ENCODE measurements at regions not wholly inside any gene's neighbourhood (a gene's known extent, or its start where the extent isn't known, plus 50 kb on each side); places are given as distances from the start of the nearest gene placed in this dataset.

DNA sequence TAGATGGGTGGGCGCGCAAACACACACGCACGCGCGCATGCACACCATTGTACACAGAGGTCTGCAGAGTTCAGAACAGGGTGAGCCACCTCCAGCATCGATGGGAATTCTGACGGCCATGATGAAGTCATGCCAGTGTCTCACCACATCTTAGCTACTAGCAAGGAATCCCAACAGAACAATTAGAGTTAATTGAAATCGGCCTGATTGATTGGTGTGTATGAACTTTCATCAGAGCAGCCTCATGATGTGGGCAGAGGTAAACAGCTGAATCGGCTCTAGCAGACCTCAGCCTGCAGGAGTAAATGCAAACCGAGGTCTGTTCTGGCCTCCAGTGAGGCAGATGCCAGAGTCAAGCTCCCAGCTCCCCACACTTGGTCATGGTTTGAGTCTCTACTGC lies 200.6 kb downstream of the CBLN1 start:
- DNase-seq (ENCODE audit: low read depth in 2 of 2), result no peak

DNA sequence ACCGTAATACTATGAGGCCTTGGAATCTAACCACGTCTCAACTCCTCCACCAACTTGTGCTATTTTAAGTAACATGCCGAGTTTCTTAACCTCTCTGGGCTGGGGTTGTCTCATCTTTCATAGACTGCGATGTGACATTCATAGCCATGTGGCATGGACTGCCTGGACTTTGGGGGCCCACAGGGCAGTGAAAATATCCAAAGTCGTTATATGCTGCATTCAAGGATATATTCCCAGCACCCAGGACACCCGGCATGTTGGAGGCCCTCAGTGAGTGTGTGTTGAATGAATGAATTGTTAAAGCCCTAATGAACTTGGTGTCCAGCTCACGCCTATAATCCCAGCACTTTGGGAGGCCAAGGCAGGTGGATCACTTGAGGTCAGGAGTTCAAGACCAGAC lies 203.1 kb downstream of the CBLN1 start:
- DNase-seq (ENCODE audit: low read depth in 2 of 2), result no peak

DNA sequence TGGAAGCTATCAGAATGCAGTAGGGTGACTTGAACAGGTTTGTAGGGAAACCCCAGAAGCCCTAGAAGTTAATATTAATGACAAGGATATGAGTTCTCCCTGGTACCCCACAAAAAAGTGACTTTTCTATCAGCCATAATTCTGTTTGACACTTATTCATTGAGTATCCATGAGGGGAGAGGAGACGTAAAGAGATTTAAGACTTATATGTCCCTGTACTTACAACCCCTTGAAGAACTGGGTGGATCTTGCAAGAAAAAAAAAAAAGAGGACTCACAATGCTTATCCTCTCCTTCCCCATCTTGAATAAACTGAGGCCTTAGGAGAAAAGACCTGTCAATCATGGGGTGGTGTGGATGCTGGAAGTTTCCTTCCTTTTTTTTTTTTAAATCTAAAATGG lies 203.5 kb downstream of the CBLN1 start:
- DNase-seq (ENCODE audit: low read depth in 2 of 2), result no peak

DNA sequence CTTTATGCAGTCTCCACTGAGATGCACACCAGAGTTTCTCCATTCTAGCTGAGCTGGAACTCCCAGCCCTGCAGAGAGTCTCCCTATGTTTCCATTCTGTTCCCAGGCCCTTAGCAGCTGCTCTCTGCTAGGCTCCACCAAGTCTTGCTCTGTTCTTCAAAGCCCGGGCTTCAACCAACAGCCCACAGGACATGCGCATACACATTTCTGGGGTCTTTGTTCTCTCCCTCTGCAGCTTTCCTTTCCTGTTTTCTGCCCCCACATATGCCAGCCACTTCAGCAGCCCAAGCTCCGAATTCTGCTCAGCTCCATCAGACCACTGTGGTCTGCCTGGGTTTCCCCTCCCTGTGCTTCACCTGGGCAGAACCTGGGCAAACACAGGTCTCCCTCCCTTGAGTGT lies 205.9 kb downstream of the CBLN1 start:
- DNase-seq (ENCODE audit: low read depth in 2 of 2), result no peak

DNA sequence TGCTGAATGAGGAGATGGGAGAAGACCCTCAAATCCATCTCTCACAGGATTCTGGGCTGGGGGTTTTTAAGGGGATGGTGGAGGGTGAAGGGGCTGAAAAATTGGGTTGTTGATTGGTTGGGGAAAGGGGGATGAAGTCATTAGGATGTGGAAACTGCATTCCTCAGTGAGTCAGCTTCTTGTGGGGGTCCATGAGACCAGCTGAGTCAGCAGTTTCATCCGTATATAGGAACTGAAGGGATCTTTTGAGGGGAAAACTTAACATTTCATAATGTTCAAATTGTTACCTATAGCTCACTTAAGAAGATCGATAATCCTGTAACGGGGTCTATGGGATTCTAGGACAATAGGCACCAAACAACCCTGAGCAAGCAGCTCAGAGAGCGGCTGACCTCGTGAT lies 213.4 kb downstream of the CBLN1 start:
- DNase-seq (ENCODE audit: low read depth in 2 of 2), result no peak

DNA sequence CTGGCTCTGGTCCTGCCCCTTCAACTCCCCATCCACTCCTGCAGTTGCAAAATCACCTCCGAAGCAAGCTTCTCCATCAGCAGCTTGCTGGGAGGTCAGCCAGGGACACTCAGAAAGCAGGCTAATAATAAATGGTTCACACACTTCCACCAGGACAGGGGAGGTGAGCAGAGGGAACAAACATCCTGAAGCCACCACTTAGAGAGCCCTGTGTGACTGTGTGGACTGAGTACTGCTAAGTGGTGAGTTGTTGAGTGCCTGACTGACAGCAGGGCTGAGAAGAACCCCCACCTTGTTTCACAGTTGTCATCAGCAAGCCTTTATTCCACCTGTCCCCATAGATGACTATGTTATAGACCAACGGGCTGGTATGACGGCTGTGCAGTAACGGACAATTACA lies 213.9 kb downstream of the CBLN1 start:
- DNase-seq (ENCODE audit: low read depth in 2 of 2), result no peak

DNA sequence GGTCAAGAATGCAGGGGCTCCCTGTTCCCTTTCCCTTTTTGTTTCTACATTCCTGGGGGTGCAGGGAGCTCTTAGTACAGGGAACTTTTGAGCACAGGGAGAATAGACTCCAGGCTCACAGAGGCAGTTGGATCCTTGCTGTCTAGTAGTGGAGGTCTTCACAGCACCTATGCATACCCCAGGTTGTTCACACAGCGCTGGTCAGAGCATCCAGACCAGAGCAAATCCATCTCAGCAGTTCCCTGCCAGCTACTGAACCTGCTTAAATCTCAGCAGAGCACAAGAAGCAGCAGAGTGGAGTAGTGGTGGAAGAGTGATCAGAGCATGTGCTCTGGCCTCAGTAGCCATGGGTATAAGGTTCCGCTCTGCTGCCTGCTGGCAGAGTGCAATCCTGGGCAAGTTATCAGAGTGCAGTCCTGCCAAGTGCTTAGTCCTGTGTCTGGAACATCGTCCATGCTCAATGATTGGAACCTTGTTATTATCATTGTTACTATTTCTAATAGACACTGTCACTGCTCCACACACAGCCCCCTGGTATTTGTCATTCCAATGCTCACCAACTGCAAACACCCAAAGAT lies 220.4 kb downstream of the CBLN1 start:
- no peak for DNase-seq (ENCODE audit: low read depth in 2 of 2)

DNA sequence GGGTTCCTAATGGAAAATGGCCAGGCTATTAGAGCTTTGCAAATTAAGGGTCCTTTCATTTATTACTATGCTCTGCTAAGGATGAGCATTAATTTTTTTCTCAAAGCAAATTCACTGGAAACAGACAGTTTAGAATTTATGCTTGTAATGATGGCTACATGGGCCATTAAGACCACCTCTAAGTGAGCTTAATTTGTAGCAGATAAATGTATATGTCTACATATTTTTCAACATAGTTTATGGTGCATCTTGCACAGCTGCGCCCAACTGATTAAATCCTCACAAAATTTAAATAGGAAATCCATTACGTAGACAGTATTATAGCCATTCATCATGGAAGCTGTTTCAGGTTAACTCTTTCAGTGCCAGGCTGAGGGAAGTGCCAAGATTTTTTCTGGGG lies 220.9 kb downstream of the CBLN1 start:
- no peak for DNase-seq (ENCODE audit: low read depth in 2 of 2)

DNA sequence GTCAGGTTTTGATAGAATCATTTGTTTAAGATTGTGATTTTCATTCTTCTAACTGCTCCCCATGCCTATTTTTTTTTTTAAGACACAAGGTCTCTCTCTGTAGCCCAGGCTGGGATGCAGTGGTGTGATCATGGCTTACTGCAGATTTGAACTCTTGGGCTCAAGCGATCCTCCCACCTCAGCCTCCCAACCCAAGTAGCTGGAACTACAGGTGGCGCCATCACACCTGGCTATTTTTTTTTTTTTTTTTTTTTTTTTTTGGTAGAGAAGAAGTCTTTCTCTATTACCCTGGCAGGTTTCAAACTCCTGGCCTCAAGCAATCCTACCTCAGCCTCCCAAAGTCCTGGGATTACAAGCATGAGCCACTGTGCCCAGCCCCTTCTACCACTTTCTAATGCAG lies 223.3 kb downstream of the CBLN1 start:
- DNase-seq (ENCODE audit: low read depth in 2 of 2), result no peak

DNA sequence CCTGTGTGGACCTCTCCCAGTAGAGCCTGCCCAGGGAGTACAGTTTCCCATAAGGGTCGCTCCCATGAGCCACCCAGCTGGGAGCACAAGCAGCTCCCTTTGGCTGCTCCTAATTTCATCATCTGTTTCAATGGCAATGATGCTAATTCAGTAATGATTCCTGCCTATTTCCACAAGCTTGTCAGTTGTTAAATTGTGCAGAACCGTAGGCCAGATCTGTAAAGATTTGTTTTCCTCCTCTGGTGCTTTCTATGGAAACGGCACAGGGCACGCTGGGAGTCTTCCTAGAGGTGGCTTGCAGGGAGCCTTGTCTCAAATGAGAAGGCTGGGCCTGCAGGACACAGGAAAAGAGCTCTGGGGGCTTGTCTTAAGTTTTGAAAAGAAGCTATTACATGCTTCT lies 223.7 kb downstream of the CBLN1 start:
- no peak for DNase-seq (ENCODE audit: low read depth in 2 of 2)

DNA sequence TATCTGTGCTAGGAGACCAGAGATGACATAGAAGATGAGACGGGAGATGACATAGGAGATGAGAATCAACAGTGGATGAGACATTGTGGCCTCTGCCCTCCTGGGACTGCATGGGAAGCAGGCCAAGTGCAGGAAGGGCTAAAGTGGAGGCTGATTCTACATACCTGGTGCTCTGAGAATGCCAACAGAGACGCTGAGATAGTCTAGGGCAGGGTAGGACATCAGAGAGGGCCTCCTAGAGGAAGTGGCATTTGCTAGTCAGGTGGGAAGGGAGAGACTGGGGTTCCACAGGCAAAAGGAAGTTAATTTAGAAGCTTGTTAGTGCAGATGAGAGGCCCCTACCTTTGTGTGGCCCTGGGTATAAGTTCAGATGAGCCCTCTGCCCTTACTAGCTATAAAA lies 224.2 kb downstream of the CBLN1 start:
- no peak for DNase-seq (ENCODE audit: low read depth in 2 of 2)

DNA sequence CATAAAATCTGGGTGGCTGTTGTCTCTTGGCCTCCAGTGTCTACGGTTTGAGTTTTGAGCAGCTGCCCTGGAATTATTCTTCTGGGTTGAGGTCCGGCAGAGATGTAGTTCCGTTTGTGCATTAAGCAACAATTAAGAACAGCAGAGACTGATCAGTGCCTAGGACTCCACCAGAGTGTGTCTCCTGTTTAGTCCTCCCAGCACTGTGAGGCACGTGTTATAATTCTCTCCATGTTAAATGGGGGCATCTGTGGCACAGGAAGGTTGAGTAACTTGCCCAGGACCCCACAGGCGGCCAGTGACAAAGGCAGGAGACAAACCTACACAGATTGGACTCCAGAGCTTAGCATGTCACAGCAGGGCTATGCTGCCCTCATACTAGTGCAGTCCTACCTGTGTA lies 225.1 kb downstream of the CBLN1 start:
- DNase-seq (ENCODE audit: low read depth in 2 of 2), result no peak

DNA sequence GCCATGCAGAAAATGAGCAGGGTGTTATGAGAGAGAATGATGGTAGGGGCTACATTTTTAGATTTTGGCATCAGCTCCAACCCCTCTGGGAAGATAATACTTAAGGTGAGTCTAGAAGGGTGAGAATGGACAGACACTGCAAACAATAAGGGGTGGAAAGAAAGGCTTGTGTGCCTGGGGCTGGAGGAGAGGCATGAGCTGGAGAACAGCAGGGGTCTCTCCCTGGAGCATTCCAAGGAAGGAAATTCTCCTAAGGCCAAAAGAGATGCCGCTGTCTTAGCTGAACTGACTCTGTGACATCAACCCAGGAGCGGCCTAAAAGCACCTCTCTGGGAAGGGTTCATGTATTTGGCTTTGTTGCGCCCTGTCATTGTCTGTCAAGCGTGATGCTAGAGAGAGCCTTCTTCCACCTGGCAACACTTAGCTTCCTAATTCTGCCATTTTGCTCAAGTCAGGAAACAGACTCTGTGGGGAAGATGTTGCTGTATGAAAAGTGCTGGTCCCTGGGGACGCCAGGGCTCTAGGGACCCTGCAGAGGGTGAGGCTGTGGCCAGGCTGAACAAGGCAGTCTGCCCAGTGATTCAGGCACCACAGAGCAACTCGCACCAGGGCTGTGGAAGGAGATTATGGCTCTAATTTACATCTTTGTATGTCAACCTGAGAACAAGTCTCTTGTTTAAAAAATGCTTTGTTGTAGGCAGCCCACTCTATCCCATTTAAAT lies 225.7 kb downstream of the CBLN1 start:
- DNase-seq (ENCODE audit: low read depth in 2 of 2), result no peak

DNA sequence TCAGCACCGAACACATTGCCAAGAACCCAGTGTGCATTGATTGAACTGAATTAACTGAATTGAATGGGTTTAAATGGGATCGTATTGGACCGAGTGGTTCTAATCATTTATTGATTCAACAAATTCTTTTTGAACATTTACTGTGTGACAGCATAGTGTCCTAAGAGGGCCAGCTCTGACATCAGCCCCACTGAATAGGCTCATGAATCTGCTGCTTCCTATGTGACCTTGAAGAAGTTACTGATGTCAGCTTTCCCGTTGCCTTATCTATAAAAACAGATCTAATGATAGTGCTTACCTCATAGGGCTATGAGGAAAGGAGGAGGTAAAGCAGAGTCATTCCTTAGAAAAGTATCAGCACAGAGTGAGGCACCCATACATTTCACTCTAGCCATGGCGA lies 226.3 kb downstream of the CBLN1 start:
- DNase-seq (ENCODE audit: low read depth in 2 of 2), result no peak

DNA sequence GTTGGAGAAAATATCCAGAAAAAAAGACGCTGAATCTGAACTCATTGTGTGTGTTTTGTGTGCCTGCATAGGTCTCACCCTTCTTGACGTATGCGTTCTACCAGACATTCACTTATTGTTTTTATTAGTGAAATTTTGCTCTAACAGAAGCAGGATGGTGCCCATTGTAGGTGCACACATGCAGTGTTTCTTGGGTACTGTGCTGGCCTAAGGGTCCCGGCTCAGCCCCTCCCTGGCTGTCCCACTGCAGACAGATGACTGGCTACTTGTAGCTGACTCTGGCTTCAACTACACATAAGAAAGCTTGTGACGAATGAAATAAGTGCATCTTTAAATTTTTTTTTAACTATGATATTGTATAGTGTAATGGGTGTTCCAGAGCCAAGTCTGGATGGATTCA lies 227.0 kb downstream of the CBLN1 start:
- DNase-seq (ENCODE audit: low read depth in 2 of 2), result no peak

DNA sequence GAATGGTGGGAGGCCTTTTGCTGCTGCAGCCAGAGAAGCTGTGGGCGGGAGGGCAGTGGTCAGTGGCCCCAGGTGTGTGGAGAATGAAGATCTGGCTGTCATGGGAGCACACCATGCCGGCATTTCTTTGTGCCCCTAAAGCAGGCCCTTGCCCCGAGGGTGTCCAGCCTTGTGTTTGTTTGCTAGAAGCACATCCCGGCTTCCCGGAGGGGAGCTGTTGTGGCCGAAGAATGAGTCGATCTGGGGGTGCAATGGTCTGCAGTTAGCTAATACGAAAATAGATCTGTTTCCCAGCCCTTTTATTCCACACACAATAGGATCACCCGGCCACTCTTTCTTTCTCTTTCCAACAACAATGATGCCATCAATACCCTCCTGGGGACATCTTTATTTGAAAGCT lies 228.8 kb downstream of the CBLN1 start:
- DNase-seq (ENCODE audit: low read depth in 2 of 2), result no peak

DNA sequence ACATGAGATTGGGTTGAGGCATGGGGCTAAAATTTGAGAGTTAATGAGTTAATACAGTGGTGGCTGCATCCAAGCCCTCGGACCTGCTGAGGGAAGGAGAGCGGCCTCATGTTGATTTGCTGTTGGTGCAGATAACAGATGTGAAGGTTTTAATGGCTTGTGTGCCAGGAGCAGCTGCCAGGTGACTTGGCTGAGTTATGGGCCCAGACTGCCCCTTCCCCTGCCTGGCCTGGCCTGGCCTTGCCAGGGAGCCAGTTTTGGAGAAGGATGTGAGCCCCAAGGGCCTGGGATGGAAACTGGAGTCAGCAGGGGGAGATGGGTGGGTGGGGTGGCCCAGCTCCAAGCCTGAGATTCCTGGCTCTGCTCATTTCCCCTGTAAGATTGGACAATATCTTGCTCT lies 230.1 kb downstream of the CBLN1 start:
- DNase-seq (ENCODE audit: low read depth in 2 of 2), result no peak

DNA sequence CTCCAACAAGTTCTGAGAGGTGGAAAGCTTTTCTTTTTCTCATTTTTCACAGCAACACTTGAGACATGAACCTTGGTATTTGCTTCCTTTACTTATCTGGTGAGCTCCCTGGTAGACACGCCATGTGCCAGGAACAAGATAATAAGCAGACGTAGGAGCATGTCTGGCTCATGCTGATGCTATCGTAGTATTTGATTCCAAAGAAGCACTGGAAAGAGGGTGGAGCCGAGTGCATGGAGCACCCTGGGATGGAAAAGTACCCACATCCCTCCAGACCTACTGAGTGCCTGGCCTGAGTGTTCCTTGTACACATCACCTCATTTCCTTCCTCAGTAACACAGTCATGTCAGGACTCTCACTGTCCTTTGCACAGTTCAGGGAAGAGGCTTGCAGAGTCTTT lies 231.0 kb downstream of the CBLN1 start:
- no peak for DNase-seq (ENCODE audit: low read depth in 2 of 2)

DNA sequence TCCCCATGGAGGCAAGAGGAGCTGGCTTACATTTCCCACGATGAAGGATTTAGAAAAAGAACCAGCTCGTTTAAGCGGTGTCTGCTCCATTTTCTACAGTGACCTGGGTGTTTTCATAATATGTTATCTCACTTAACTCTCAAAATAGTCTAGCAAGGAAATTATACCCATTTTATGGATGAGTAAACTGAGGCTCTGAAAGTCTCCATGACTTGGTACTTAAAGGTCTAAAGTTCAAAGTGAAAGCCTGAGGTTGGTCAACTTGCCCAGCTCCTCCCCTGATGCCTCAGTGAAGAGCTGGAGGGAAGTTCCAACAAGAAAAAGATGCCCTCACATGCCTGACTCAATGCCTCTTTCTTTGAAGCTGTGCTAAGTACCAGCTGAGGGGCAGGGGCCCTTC lies 232.0 kb downstream of the CBLN1 start:
- no peak for DNase-seq (ENCODE audit: low read depth in 2 of 2)

DNA sequence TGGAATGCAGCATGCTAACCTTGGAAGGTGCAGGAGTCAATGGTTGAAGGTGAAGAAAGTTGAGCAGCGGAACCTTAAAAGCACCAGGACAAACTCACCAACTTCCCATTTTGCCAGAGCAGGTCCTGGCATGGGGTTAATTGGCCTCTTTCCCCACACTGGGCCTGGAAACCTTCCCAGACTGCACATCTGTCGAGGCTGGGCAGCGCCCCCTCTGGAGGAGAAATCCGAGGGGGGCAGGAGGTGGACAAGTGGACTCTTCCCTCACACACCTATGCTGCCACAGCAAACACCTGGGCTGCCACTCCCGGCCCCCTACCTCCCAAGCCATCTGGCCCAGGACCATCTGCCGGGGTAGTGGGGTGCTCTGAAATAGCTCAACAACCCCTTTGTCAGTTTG lies 232.4 kb downstream of the CBLN1 start:
- no peak for DNase-seq (ENCODE audit: low read depth in 2 of 2)

DNA sequence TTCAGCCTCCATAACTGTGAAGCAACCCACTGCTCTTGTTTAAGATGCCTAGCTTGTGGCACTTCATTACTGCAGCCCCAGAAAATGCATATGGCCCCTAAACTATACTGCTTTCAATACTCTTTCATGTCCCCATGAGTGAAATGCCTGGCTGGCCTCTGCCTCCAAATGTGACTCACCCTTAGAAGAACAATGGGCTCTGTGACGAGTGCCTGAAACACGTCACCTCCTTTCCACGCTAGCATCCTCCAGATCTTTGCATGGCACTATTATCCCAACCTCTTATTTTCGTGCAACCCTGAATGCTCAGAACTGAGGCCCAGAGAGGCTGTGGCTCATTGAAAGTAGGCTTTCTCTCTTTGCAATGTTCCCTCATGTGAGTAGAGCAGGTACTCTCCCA lies 233.1 kb downstream of the CBLN1 start:
- peak in 1 of 2 donors; percentile 41 for DNase-seq (ENCODE audit: low read depth in 2 of 2)

DNA sequence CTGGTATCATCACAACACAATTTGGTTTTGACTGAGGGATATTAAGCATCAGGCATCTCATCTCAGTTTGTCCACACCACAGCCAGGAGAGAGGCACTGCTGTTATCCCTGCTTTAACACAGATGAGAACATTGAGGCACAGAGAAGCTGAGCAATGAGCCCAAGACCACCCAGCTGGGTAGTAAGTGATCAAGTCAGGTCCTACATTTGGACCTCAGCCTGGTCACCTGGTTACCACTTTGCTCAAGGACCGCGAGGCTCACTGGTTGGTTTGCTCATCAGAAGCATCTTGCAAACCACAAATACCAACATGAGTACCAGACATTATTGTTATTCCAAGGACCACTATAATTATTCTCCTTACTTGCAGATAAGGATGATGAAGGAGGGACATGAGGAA lies 245.5 kb downstream of the CBLN1 start:
- DNase-seq (ENCODE audit: low read depth in 2 of 2), result no peak

DNA sequence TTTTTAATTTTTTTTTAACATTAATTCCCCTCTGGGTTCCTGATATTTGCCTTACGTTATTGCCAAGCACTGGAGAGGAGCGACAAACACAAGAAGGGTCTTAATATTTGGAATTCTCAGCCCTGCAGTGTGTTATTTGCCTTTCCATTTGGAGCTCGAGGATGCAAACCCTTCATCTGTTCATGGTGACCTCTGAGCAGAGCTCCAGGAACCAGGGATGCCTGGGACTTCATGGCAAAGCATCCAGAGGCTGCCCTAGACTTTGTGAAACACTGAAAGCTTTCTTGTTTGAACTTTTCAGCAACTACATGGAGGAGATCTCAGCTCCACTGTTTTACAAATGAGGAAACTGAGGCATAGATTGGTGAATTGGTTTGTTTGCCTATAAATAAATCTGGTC lies 254.2 kb downstream of the CBLN1 start:
- DNase-seq (ENCODE audit: low read depth in 2 of 2), result no peak
